Right atrium auricular region (tissue), 2 donors: ENCODE measurements at regions not wholly inside any gene's neighbourhood (a gene's known extent, or its start where the extent isn't known, plus 50 kb on each side); places are given as distances from the start of the nearest gene placed in this dataset.
"Not testable (repeated sequence)": the region's sequence is repeated elsewhere in the genome, so short reads cannot be mapped to it uniquely, and the experiment has no call there.

ENCODE experiments used
- DNase-seq: peaks from one replicate; pipeline ENCODE4 v3.0.0-alpha.2; 2019; ENCODE audit warnings: low spot score
- H3K27ac ChIP-seq, 2 donors: fragments of 200-600 bp; sonication (generic); 1 replicate in 1 of 2; 2 replicates in 1 of 2; pipeline ENCODE4 v1.5.1; 2016 to 2019
- H3K27me3 ChIP-seq, 2 donors: fragments of 200-600 bp; sonication (generic); one replicate each; pipeline versions ENCODE4 v1.5.1 to v1.6.0; 2017 to 2019
- H3K36me3 ChIP-seq: fragments of 200-600 bp; sonication (generic); one replicate; pipeline ENCODE4 v1.5.1; 2016
- H3K4me1 ChIP-seq, 2 donors: fragments of 200-600 bp; sonication (generic); one replicate each; pipeline versions ENCODE4 v1.5.1 to v1.6.0; 2017 to 2019
- H3K4me3 ChIP-seq, 2 donors: fragments of 200-600 bp; sonication (generic); 1 replicate in 1 of 2; 2 replicates in 1 of 2; pipeline ENCODE4 v1.5.1; 2017 to 2019; ENCODE audit warnings: mild to moderate bottlenecking in 1 of 2, moderate library complexity in 1 of 2
- H3K9me3 ChIP-seq, 2 donors: fragments of 200-600 bp; sonication (generic); one replicate each; pipeline ENCODE4 v1.5.1; 2019
- CTCF ChIP-seq, 2 donors: fragments of 200-600 bp; sonication (generic); IDR thresholded peaks; one replicate each; pipeline ENCODE4 v1.5.1; 2019; ENCODE audit warnings: antibody characterized with exemption in 2 of 2

DNA sequence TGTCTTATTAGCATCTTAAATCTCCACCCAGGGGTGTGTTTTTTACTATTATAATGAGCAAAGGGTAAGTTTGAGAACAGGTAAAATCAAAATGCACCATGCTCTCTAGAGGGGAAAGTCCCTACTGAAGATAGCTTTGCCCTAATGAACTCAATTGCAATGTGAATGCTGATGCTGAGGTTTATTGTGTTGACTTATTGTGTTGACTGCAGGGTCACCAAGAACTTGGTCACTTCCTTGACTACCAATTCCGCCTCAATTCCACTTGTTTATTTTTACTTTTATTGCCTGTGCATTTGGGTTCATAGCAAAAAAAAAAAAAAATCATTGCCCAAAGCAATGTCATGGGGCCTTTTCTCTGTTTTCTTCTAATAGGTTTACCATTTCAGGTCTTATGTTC is 67.7 kb upstream of the SRD5A3 start:
- Histone ChIP-seq H3K9me3 (peaks cover 0 to 14% of the 10 kb centered on the region in 2 donors), H3K36me3 (no peaks in the 10 kb centered on the region), H3K27ac (no peak overlapping the region), H3K27me3 (no peaks in the 10 kb centered on the region), H3K4me3 (no peak overlapping the region), H3K4me1 (no peaks in the 10 kb centered on the region)
- no peak for DNase-seq
- TF ChIP-seq CTCF (IDR thresholded peaks at IDR 0.05), result no peak

DNA sequence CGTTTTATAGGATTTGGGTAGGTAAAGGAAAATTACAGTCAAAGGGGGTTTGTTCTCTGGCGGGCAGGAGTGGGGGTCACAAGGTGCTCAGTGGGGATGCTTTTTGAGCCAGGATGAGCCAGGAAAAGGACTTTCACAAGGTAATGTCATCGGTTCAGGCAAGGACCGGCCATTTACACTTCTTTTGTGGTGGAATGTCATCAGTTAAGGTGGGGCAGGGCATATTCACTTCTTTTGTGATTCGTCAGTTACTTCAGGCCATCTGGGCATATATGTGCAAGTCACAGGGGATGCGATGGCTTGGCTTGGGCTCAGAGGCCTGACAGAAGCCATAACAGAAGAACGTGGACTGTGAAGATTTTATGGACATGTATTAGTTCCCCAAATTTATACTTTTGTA is 65.6 kb upstream of the SRD5A3 start:
- H3K36me3 ChIP-seq, H3K4me3 ChIP-seq, H3K27me3 ChIP-seq, H3K4me1 ChIP-seq, DNase-seq, H3K27ac ChIP-seq: not testable (repeated sequence)
- H3K9me3 ChIP-seq, result peaks cover 0 to 34% of the 10 kb centered on the region in 2 donors

DNA sequence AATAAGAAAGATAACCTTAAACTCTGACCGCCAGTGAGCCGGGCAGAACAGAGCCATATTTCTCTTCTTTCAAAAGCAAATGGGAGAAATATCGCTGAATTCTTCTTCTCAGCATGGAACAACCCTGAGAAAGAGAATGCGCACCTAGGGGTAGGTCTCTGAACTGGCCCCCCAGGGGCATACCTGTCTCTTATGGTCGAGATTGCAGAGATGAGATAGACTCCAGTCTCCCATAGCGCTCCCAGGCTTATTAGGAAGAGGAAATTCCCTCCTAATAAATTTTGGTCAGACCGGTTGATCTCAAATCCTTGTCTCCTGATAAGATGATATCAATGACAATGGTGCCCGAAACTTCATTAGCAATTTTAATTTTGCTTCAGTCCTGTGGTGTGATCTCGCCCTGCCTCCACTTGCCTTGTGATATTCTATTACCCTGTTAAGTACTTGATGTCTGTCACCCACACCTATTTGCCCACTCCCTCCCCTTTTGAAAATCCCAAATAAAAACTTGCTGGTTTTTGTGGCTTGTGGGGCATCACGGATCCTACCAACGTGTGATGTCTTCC is 64.8 kb upstream of the SRD5A3 start:
- not testable (repeated sequence) for H3K4me1 ChIP-seq, H3K4me3 ChIP-seq, H3K27me3 ChIP-seq, DNase-seq, H3K27ac ChIP-seq, H3K36me3 ChIP-seq
- peaks cover 0 to 41% of the 10 kb centered on the region in 2 donors for H3K9me3 ChIP-seq

GRCh38 chr4:55284331-55284730 is 61.7 kb upstream of the SRD5A3 start:
- no peaks in the 10 kb centered on the region for H3K36me3 ChIP-seq

DNA sequence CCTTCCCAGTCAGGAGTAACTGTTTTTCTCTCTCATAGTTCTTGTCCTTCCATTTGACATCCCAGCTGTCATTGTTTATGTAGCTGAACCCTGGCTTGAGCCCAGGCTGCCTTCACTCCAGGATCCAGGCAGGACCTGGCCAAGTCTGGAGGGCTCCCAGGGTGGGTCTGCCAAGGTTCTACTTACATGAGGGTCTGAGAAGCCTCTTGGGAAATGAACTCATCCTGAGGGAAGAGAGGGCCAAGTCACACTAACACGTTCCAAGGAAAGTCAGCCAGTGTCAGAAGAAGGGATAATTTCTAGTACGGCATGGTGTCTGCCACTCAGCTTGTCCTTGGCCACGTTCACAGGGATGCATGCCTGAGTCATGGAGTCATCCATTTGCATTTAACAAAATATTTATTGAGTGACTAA is 54.8 kb upstream of the SRD5A3 start:
- peak; percentile 66 for DNase-seq
- Histone ChIP-seq H3K9me3 (peaks cover 0 to 6% of the 10 kb centered on the region in 2 donors), H3K27ac (no peak overlapping the region), H3K27me3 (no peaks in the 10 kb centered on the region), H3K36me3 (no peaks in the 10 kb centered on the region), H3K4me1 (no peaks in the 10 kb centered on the region), H3K4me3 (no peak overlapping the region)
- TF ChIP-seq CTCF (IDR thresholded peaks at IDR 0.05), result no peak

More at GRCh38 chr4:55284331-55284730, 61.7 kb upstream of the SRD5A3 start:
- Histone ChIP-seq H3K4me3 (no peak overlapping the region), H3K4me1 (no peaks in the 10 kb centered on the region), H3K27me3 (no peaks in the 10 kb centered on the region), H3K9me3 (peaks cover 0 to 47% of the 10 kb centered on the region in 2 donors), H3K27ac (no peak overlapping the region)
- TF ChIP-seq CTCF (IDR thresholded peaks at IDR 0.05), result no peak
- no peak for DNase-seq

GRCh38 chr4:55296096-55296495 is 49.9 kb upstream of the SRD5A3 start:
- no peaks in the 10 kb centered on the region for H3K4me1 ChIP-seq
- TF ChIP-seq CTCF (IDR thresholded peaks at IDR 0.05), result no peak
- H3K36me3 ChIP-seq, result no peaks in the 10 kb centered on the region
- H3K27me3 ChIP-seq, result no peaks in the 10 kb centered on the region
- H3K4me3 ChIP-seq, result no peak overlapping the region
- no peak overlapping the region for H3K27ac ChIP-seq
- H3K9me3 ChIP-seq, result no peaks in the 10 kb centered on the region
- DNase-seq, result no peak
